ENCODE measurements at regions not wholly inside any gene's neighbourhood (a gene's known extent, or its start where the extent isn't known, plus 50 kb on each side); places are given as distances from the start of the nearest gene placed in this dataset.
"Not testable (repeated sequence)": the region's sequence is repeated elsewhere in the genome, so short reads cannot be mapped to it uniquely, and the experiment has no call there.

- Histone ChIP-seq H3K36me3 (ENCODE audit: insufficient read depth, low read length, poor library complexity, severe bottlenecking) (no peaks in the 10 kb centered on the region), H3K4me3 (ENCODE audit: low read depth, low read length, poor library complexity, severe bottlenecking) (no peak overlapping the region), H3K27me3 (replicated peaks; ENCODE audit: insufficient read depth, low read depth, low read length, poor library complexity) (no peaks in the 10 kb centered on the region), H3K4me1 (ENCODE audit: insufficient read depth, low read length, poor library complexity, severe bottlenecking) (no peaks in the 10 kb centered on the region), H3K9me3 (ENCODE audit: low read depth, low read length, poor library complexity, severe bottlenecking) (no peaks in the 10 kb centered on the region), H3K27ac (ENCODE audit: low read depth, low read length, poor library complexity, severe bottlenecking) (no peak overlapping the region)
- TF ChIP-seq EZH2 (IDR thresholded peaks at IDR 0.05; ENCODE audit: borderline replicate concordance, low read depth, low read length, poor library complexity, severe bottlenecking) (no peak), CTCF (conservative IDR thresholded peaks at IDR 0.05; ENCODE audit: low read depth, low read length) (no peak)
- ChIA-PET POLR2A (ENCODE audit: low non-redundant PET) (no interaction called here), CTCF (no interaction called here)
- intact Hi-C loops (cut with micrococcal nuclease; ENCODE audit: unreplicated experiment) = no loop called here
- no peak for DNase-seq (ENCODE audit: low spot score)
- BruUV-seq (replicated peaks) = no TSS peak
These were observed 595.5 kb downstream of the REEP3 start for GRCh38 chr10:64116707-64117106.

GRCh38 chr10:64118736-64119135, 597.5 kb downstream of the REEP3 start:
- no peak for TF ChIP-seq CTCF (conservative IDR thresholded peaks at IDR 0.05; ENCODE audit: low read depth, low read length)
- TF ChIP-seq EZH2 (IDR thresholded peaks at IDR 0.05; ENCODE audit: borderline replicate concordance, low read depth, low read length, poor library complexity, severe bottlenecking) = no peak
- DNase-seq (ENCODE audit: low spot score) = no peak
- Histone ChIP-seq H3K36me3 (ENCODE audit: insufficient read depth, low read length, poor library complexity, severe bottlenecking) (no peaks in the 10 kb centered on the region), H3K27me3 (replicated peaks; ENCODE audit: insufficient read depth, low read depth, low read length, poor library complexity) (no peaks in the 10 kb centered on the region), H3K9me3 (ENCODE audit: low read depth, low read length, poor library complexity, severe bottlenecking) (no peaks in the 10 kb centered on the region), H3K4me1 (ENCODE audit: insufficient read depth, low read length, poor library complexity, severe bottlenecking) (no peaks in the 10 kb centered on the region), H3K27ac (ENCODE audit: low read depth, low read length, poor library complexity, severe bottlenecking) (no peak overlapping the region), H3K4me3 (ENCODE audit: low read depth, low read length, poor library complexity, severe bottlenecking) (no peak overlapping the region)
- ChIA-PET CTCF (no interaction called here), POLR2A (ENCODE audit: low non-redundant PET) (no interaction called here)
- BruUV-seq (replicated peaks) = no TSS peak
- intact Hi-C loops (cut with micrococcal nuclease; ENCODE audit: unreplicated experiment) = no loop called here

- intact Hi-C loops (cut with micrococcal nuclease; ENCODE audit: unreplicated experiment); H3K27me3 ChIP-seq (replicated peaks; ENCODE audit: insufficient read depth, low read depth, low read length, poor library complexity); H3K36me3 ChIP-seq (ENCODE audit: insufficient read depth, low read length, poor library complexity, severe bottlenecking); BruUV-seq (replicated peaks); H3K4me3 ChIP-seq (ENCODE audit: low read depth, low read length, poor library complexity, severe bottlenecking); H3K9me3 ChIP-seq (ENCODE audit: low read depth, low read length, poor library complexity, severe bottlenecking); H3K4me1 ChIP-seq (ENCODE audit: insufficient read depth, low read length, poor library complexity, severe bottlenecking); POLR2A ChIA-PET (ENCODE audit: low non-redundant PET); CTCF ChIA-PET; DNase-seq (ENCODE audit: low spot score); H3K27ac ChIP-seq (ENCODE audit: low read depth, low read length, poor library complexity, severe bottlenecking): not testable (repeated sequence)
These were observed 599.2 kb downstream of the REEP3 start for GRCh38 chr10:64120301-64120980.

- ChIA-PET POLR2A (ENCODE audit: low non-redundant PET) (no interaction called here), CTCF (no interaction called here)
- no peak overlapping the region for H3K27ac ChIP-seq (ENCODE audit: low read depth, low read length, poor library complexity, severe bottlenecking)
- no peak overlapping the region for H3K4me3 ChIP-seq (ENCODE audit: low read depth, low read length, poor library complexity, severe bottlenecking)
- TF ChIP-seq CTCF (conservative IDR thresholded peaks at IDR 0.05; ENCODE audit: low read depth, low read length) = no peak
- TF ChIP-seq EZH2 (IDR thresholded peaks at IDR 0.05; ENCODE audit: borderline replicate concordance, low read depth, low read length, poor library complexity, severe bottlenecking) = no peak
- no peak for DNase-seq (ENCODE audit: low spot score)
- no peaks in the 10 kb centered on the region for H3K36me3 ChIP-seq (ENCODE audit: insufficient read depth, low read length, poor library complexity, severe bottlenecking)
- no peaks in the 10 kb centered on the region for H3K4me1 ChIP-seq (ENCODE audit: insufficient read depth, low read length, poor library complexity, severe bottlenecking)
- H3K9me3 ChIP-seq (ENCODE audit: low read depth, low read length, poor library complexity, severe bottlenecking) = no peaks in the 10 kb centered on the region
- peaks cover 13% of the 10 kb centered on the region for H3K27me3 ChIP-seq (replicated peaks; ENCODE audit: insufficient read depth, low read depth, low read length, poor library complexity)
- no TSS peak for BruUV-seq (replicated peaks)
- intact Hi-C loops (cut with micrococcal nuclease; ENCODE audit: unreplicated experiment) = no loop called here
These were observed 609.0 kb downstream of the REEP3 start for GRCh38 chr10:64130152-64130551.

Data from A673 (cell line).